DOHH2 (cell line): ENCODE measurements at regions not wholly inside any gene's neighbourhood (a gene's known extent, or its start where the extent isn't known, plus 50 kb on each side); places are given as distances from the start of the nearest gene placed in this dataset.

Source experiments
- H3F3A ChIP-seq: fragments of 200-600 bp; sonication (generic), shearing (Covaris generic); 2 replicates; pipeline ENCODE4 v1.6.0; 2016; ENCODE audit warnings: antibody characterized with exemption, mild to moderate bottlenecking; ENCODE audit not compliant: control insufficient read depth, insufficient read depth
- H3K27ac ChIP-seq: fragments of 200-600 bp; sonication (generic); 2 replicates; pipeline ENCODE4 v1.5.1; 2014; ENCODE audit warnings: low read depth, mild to moderate bottlenecking, low read length, moderate library complexity
- H3K27me3 ChIP-seq: fragments of 200-600 bp; sonication (generic); 2 replicates; pipeline ENCODE4 v1.6.1; 2014; ENCODE audit warnings: mild to moderate bottlenecking, low read length, mixed read lengths; ENCODE audit not compliant: control insufficient read depth
- H3K36me3 ChIP-seq: fragments of 200-600 bp; sonication (generic); 2 replicates; pipeline ENCODE4 v1.6.1; 2014; ENCODE audit warnings: mild to moderate bottlenecking, low read length, moderate library complexity, mixed read lengths; ENCODE audit not compliant: control insufficient read depth
- H3K4me1 ChIP-seq: fragments of 200-600 bp; sonication (generic); 2 replicates; pipeline ENCODE4 v1.6.1; 2014; ENCODE audit warnings: mild to moderate bottlenecking, low read length, mixed read lengths; ENCODE audit not compliant: control insufficient read depth
- H3K4me2 ChIP-seq: fragments of 200-600 bp; sonication (generic); 2 replicates; pipeline ENCODE4 v1.6.0; 2014; ENCODE audit warnings: mild to moderate bottlenecking, low read length, moderate library complexity
- H3K4me3 ChIP-seq: fragments of 200-600 bp; sonication (generic); 2 replicates; pipeline ENCODE4 v1.5.1; 2014; ENCODE audit warnings: mild to moderate bottlenecking, low read length, mixed read lengths
- H3K79me2 ChIP-seq: fragments of 200-600 bp; sonication (generic); 2 replicates; pipeline ENCODE4 v1.6.1; 2014; ENCODE audit warnings: mild to moderate bottlenecking, low read length, mixed read lengths; ENCODE audit not compliant: control insufficient read depth
- H3K9me2 ChIP-seq: fragments of 200-600 bp; sonication (generic); replicated peaks from 2 replicates; pipeline ENCODE4 v1.6.1; 2014; ENCODE audit warnings: mild to moderate bottlenecking, low read length, mixed read lengths; ENCODE audit not compliant: control insufficient read depth
- H3K9me3 ChIP-seq: fragments of 200-600 bp; sonication (generic); 2 replicates; pipeline ENCODE4 v1.6.1; 2014; ENCODE audit warnings: antibody characterized with exemption, low read length, mixed read lengths; ENCODE audit not compliant: control insufficient read depth, insufficient read depth
- H4K20me1 ChIP-seq: fragments of 200-600 bp; sonication (generic); 2 replicates; pipeline ENCODE4 v1.6.0; 2014; ENCODE audit warnings: low read depth, mild to moderate bottlenecking, antibody characterized with exemption, low read length, moderate library complexity; ENCODE audit not compliant: control insufficient read depth, insufficient read depth
- EZH2phosphoT487 ChIP-seq: fragments of 200-600 bp; sonication (generic); IDR thresholded peaks from 2 replicates; pipeline ENCODE4 v1.6.1; 2017; ENCODE audit warnings: borderline replicate concordance, mild to moderate bottlenecking, antibody characterized with exemption, low read length, moderate library complexity, mixed read lengths
- TF ChIP-seq, protein P1 (sequence below): fragments of 200-600 bp; sonication (generic); IDR thresholded peaks from one replicate; pipeline ENCODE4 v1.5.1; 2014; ENCODE audit warnings: antibody characterized with exemption, mild to moderate bottlenecking, low read depth, low read length; ENCODE audit not compliant: poor library complexity, severe bottlenecking

- Histone ChIP-seq H3K4me1 (no peaks in the 10 kb centered on the region), H3F3A (no peaks in the 10 kb centered on the region)
Measured at GRCh38 chr15:31964586-31965307, 65.6 kb upstream of the CHRNA7 start.

DNA sequence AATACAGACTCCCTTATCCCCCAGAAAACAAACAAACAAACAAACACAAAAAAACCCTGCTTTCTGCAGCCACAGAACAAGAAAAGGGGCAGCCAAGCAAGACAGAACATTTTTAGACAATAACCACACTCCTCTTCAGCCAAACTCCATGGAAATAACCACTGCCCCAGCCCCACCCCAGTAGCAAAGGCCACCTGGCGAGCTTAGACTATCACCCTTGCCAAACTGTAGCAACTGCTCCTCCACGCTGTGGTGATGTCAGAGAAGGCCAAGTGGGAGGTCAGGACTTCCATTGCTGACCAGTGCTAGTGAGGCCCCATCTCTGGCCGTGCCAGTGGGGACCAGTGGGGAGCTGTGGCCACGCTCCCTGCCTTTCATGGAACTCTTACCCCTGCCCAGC lies 60.3 kb upstream of the CHRNA7 start:
- H3F3A ChIP-seq, result no peaks in the 10 kb centered on the region
- no peaks in the 10 kb centered on the region for H3K36me3 ChIP-seq
- H3K4me1 ChIP-seq, result no peaks in the 10 kb centered on the region
- no peak for TF ChIP-seq EZH2phosphoT487
- TF ChIP-seq, protein P1, sequence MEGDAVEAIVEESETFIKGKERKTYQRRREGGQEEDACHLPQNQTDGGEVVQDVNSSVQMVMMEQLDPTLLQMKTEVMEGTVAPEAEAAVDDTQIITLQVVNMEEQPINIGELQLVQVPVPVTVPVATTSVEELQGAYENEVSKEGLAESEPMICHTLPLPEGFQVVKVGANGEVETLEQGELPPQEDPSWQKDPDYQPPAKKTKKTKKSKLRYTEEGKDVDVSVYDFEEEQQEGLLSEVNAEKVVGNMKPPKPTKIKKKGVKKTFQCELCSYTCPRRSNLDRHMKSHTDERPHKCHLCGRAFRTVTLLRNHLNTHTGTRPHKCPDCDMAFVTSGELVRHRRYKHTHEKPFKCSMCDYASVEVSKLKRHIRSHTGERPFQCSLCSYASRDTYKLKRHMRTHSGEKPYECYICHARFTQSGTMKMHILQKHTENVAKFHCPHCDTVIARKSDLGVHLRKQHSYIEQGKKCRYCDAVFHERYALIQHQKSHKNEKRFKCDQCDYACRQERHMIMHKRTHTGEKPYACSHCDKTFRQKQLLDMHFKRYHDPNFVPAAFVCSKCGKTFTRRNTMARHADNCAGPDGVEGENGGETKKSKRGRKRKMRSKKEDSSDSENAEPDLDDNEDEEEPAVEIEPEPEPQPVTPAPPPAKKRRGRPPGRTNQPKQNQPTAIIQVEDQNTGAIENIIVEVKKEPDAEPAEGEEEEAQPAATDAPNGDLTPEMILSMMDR, result no peak
- H3K79me2 ChIP-seq, result no peaks in the 10 kb centered on the region
- H4K20me1 ChIP-seq, result no peaks in the 10 kb centered on the region
- no peak overlapping the region for H3K4me3 ChIP-seq
- no peaks in the 10 kb centered on the region for H3K9me3 ChIP-seq
- no peak overlapping the region for H3K27ac ChIP-seq
- H3K4me2 ChIP-seq, result no peak overlapping the region
- no peaks in the 10 kb centered on the region for H3K27me3 ChIP-seq
- no peaks in the 10 kb centered on the region for H3K9me2 ChIP-seq

More at GRCh38 chr15:31964586-31965307, 65.6 kb upstream of the CHRNA7 start:
- Histone ChIP-seq H4K20me1 (no peaks in the 10 kb centered on the region), H3K4me3 (no peak overlapping the region), H3K4me2 (no peak overlapping the region), H3K79me2 (no peaks in the 10 kb centered on the region), H3K36me3 (no peaks in the 10 kb centered on the region), H3K27ac (no peak overlapping the region), H3K9me2 (no peaks in the 10 kb centered on the region), H3K9me3 (no peaks in the 10 kb centered on the region), H3K27me3 (no peaks in the 10 kb centered on the region)
- TF ChIP-seq, protein P1, result no peak
- TF ChIP-seq EZH2phosphoT487, result no peak

DNA sequence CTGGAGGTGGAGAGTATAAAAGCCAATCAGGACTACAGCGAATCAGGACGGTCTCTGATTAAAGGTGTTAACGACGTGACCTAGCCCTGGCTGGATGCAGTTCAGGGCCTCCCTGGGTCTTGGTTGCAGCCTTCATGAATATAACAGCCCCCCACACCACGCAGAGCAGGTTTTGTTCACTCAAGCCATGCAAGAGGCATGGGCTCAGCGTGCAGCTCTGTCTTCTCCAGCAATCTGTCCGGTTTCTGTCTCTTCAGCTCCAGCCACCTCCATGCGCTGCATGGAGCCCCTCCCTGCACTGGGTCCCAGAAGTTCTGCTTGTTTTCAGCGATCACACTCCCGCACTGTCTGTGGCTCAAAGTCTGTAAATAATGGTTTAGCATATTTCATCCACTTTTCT lies 57.1 kb upstream of the CHRNA7 start:
- H3K27ac ChIP-seq, result no peak overlapping the region
- H3K4me1 ChIP-seq, result no peaks in the 10 kb centered on the region
- no peaks in the 10 kb centered on the region for H3K79me2 ChIP-seq
- H3K9me2 ChIP-seq, result no peaks in the 10 kb centered on the region
- no peaks in the 10 kb centered on the region for H3K36me3 ChIP-seq
- no peaks in the 10 kb centered on the region for H3F3A ChIP-seq
- no peaks in the 10 kb centered on the region for H3K27me3 ChIP-seq
- no peak overlapping the region for H3K4me3 ChIP-seq
- H4K20me1 ChIP-seq, result no peaks in the 10 kb centered on the region
- no peaks in the 10 kb centered on the region for H3K9me3 ChIP-seq
- TF ChIP-seq EZH2phosphoT487, result no peak
- TF ChIP-seq, protein P1, result no peak
- H3K4me2 ChIP-seq, result no peak overlapping the region
